IPS-18c (cell line): ENCODE measurements at regions not wholly inside any gene's neighbourhood (a gene's known extent, or its start where the extent isn't known, plus 50 kb on each side); places are given as distances from the start of the nearest gene placed in this dataset.

Experiments used
- H3K4me3 ChIP-seq: 2 replicates; pipeline ENCODE4 v1.7.0; 2013; ENCODE audit warnings: low read depth, mild to moderate bottlenecking, low read length, moderate library complexity; ENCODE audit not compliant: insufficient read depth
- H3K9me3 ChIP-seq: one replicate; pipeline ENCODE4 v1.6.1; 2013; ENCODE audit warnings: mild to moderate bottlenecking, low read length, moderate library complexity; ENCODE audit not compliant: control insufficient read depth, insufficient read depth

GRCh38 chrX:121932688-121933087 is 885.3 kb downstream of the GLUD2 start:
- peaks cover 8% of the 10 kb centered on the region for H3K9me3 ChIP-seq

GRCh38 chrX:121949041-121949760 is 901.8 kb downstream of the GLUD2 start:
- Histone ChIP-seq H3K4me3 (no peak overlapping the region), H3K9me3 (no peaks in the 10 kb centered on the region)

More at GRCh38 chrX:121932688-121933087, 885.3 kb downstream of the GLUD2 start:
- H3K4me3 ChIP-seq = no peak overlapping the region

- H3K9me3 ChIP-seq = peaks cover 12% of the 10 kb centered on the region
- H3K4me3 ChIP-seq = no peak overlapping the region
Measured at GRCh38 chrX:121958886-121959285, 911.5 kb downstream of the GLUD2 start.

GRCh38 chrX:121975671-121976070 is 928.3 kb downstream of the GLUD2 start:
- H3K4me3 ChIP-seq = no peak overlapping the region; the same call in 1 of the 2 replicates
- H3K9me3 ChIP-seq = peaks cover 12% of the 10 kb centered on the region

GRCh38 chrX:121987163-121987562 is 939.8 kb downstream of the GLUD2 start:
- no peaks in the 10 kb centered on the region for H3K9me3 ChIP-seq
- H3K4me3 ChIP-seq = no peak overlapping the region

- H3K4me3 ChIP-seq = no peak overlapping the region
- no peaks in the 10 kb centered on the region for H3K9me3 ChIP-seq
Measured at GRCh38 chrX:121987835-121988234, 940.4 kb downstream of the GLUD2 start.

GRCh38 chrX:122004127-122004526 is 956.7 kb downstream of the GLUD2 start:
- peaks cover 4% of the 10 kb centered on the region for H3K9me3 ChIP-seq
- H3K4me3 ChIP-seq = no peak overlapping the region

GRCh38 chrX:122026665-122027064 is 979.3 kb downstream of the GLUD2 start:
- H3K9me3 ChIP-seq = no peaks in the 10 kb centered on the region

GRCh38 chrX:122046226-122046625 is 998.8 kb downstream of the GLUD2 start:
- Histone ChIP-seq H3K4me3 (no peak overlapping the region), H3K9me3 (peaks cover 12% of the 10 kb centered on the region)

More at GRCh38 chrX:122026665-122027064, 979.3 kb downstream of the GLUD2 start:
- H3K4me3 ChIP-seq = no peak overlapping the region

GRCh38 chrX:122046815-122047214 is 999.4 kb downstream of the GLUD2 start:
- H3K4me3 ChIP-seq = no peak overlapping the region
- H3K9me3 ChIP-seq = peaks cover 12% of the 10 kb centered on the region

GRCh38 chrX:122047261-122047660 is 999.9 kb downstream of the GLUD2 start:
- no peak overlapping the region for H3K4me3 ChIP-seq

GRCh38 chrX:122055460-122055859 is 1008.0 kb downstream of the GLUD2 start:
- no peak overlapping the region for H3K4me3 ChIP-seq

More at GRCh38 chrX:122047261-122047660, 999.9 kb downstream of the GLUD2 start:
- peaks cover 9% of the 10 kb centered on the region for H3K9me3 ChIP-seq

GRCh38 chrX:122055979-122056715 is 1008.7 kb downstream of the GLUD2 start:
- Histone ChIP-seq H3K4me3 (no peak overlapping the region), H3K9me3 (no peaks in the 10 kb centered on the region)

More at GRCh38 chrX:122055460-122055859, 1008.0 kb downstream of the GLUD2 start:
- H3K9me3 ChIP-seq = no peaks in the 10 kb centered on the region

GRCh38 chrX:122076241-122076640 is 1028.8 kb downstream of the GLUD2 start:
- Histone ChIP-seq H3K4me3 (no peak overlapping the region), H3K9me3 (no peaks in the 10 kb centered on the region)

GRCh38 chrX:122078079-122078478 is 1030.7 kb downstream of the GLUD2 start:
- Histone ChIP-seq H3K4me3 (no peak overlapping the region), H3K9me3 (no peaks in the 10 kb centered on the region)

GRCh38 chrX:122087341-122087740 is 1039.9 kb downstream of the GLUD2 start:
- no peak overlapping the region for H3K4me3 ChIP-seq
- H3K9me3 ChIP-seq = no peaks in the 10 kb centered on the region

- no peak overlapping the region for H3K4me3 ChIP-seq
- no peaks in the 10 kb centered on the region for H3K9me3 ChIP-seq
Measured at GRCh38 chrX:122091571-122091970, 1044.2 kb downstream of the GLUD2 start.

- H3K4me3 ChIP-seq = no peak overlapping the region
Measured at GRCh38 chrX:122092360-122092759, 1045.0 kb downstream of the GLUD2 start.

More at GRCh38 chrX:122092360-122092759, 1045.0 kb downstream of the GLUD2 start:
- H3K9me3 ChIP-seq = no peaks in the 10 kb centered on the region
